ENCODE measurements at regions not wholly inside any gene's neighbourhood (a gene's known extent, or its start where the extent isn't known, plus 50 kb on each side); places are given as distances from the start of the nearest gene placed in this dataset.
A peak's percentile ranks its signal among the peaks of the same experiment; 100 is the strongest.
"Not testable (repeated sequence)": the region's sequence is repeated elsewhere in the genome, so short reads cannot be mapped to it uniquely, and the experiment has no call there.

GRCh38 chrX:63285375-63285774, 65.8 kb downstream of the SPIN4 start:
- TF ChIP-seq ZFX (IDR thresholded peaks at IDR 0.05): no peak
- no peak overlapping the region for H3K27ac ChIP-seq

- no peak for TF ChIP-seq ZFX (IDR thresholded peaks at IDR 0.05)
- H3K27ac ChIP-seq: no peak overlapping the region
These were observed 66.5 kb downstream of the SPIN4 start for GRCh38 chrX:63284659-63285058.

DNA sequence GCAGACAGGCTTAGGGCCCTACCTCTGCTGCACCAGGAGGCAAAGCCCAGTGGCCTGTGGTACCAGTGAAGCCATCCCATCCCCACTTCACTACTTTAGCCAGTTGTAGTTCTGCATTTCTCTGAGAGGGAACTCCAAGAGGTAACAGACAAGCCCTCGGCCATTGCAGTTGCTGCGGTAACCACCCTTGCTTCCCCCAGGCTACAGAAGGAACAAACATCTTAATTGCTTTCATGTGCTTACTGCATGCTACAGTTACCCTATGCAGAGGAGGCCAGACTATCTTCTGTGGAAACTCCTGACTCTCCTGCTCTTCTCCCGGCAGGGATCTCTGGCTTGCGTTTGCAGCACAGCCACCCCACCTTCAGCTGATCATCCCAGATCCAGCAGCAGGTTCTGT, 67.8 kb downstream of the SPIN4 start:
- H3K27ac ChIP-seq: peak overlapping the region; percentile 67
- TF ChIP-seq, protein P1, sequence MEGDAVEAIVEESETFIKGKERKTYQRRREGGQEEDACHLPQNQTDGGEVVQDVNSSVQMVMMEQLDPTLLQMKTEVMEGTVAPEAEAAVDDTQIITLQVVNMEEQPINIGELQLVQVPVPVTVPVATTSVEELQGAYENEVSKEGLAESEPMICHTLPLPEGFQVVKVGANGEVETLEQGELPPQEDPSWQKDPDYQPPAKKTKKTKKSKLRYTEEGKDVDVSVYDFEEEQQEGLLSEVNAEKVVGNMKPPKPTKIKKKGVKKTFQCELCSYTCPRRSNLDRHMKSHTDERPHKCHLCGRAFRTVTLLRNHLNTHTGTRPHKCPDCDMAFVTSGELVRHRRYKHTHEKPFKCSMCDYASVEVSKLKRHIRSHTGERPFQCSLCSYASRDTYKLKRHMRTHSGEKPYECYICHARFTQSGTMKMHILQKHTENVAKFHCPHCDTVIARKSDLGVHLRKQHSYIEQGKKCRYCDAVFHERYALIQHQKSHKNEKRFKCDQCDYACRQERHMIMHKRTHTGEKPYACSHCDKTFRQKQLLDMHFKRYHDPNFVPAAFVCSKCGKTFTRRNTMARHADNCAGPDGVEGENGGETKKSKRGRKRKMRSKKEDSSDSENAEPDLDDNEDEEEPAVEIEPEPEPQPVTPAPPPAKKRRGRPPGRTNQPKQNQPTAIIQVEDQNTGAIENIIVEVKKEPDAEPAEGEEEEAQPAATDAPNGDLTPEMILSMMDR (conservative IDR thresholded peaks at IDR 0.05): no peak
- TF ChIP-seq ZFX (IDR thresholded peaks at IDR 0.05): no peak

- peak overlapping the region; percentile 67 for H3K27ac ChIP-seq
- TF ChIP-seq, protein P1 (conservative IDR thresholded peaks at IDR 0.05): no peak
- TF ChIP-seq ZFX (IDR thresholded peaks at IDR 0.05): no peak
These were observed 68.3 kb downstream of the SPIN4 start for GRCh38 chrX:63282828-63283227.

DNA sequence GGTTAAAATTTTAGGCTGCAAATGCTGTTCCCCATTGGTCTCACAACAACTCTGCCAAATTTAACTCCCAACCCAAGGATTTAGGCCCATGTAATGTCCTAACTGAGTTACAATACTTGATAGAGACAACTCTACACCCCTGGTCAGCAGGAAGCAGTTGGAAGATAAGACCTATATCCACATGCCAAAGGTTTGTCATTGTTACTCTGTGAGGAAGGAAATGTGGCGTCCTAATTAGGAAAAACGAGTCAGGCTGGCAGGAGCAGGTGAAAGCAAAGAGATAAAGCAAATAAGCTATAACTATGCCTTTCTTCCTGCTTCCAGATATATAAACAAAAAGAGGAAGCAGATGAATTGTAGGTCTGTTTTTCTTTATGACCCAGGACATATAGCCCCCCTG, 69.1 kb downstream of the SPIN4 start:
- no peak overlapping the region; the same call in 1 of the 2 replicates for H3K27ac ChIP-seq
- no peak for TF ChIP-seq ZFX (IDR thresholded peaks at IDR 0.05)
- TF ChIP-seq, protein P1 (conservative IDR thresholded peaks at IDR 0.05): no peak

DNA sequence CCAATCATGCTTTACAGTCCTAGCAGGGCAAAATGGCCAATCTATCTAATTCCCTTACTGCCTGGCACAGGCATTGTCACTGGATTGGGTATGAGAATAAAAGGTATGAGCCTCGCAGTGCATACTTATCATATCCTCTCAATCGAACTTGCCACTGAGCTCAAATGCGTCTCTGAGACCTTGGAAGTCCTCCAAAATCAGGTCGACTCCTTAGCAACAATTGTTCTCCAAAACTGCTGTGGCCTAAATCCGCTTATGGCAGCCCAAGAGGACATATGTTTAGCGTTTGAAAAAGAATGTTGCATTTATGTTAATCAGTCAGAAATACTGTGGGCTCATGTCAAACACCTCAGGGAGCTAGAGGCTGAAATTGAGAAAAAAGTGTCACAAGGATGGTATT, 69.7 kb downstream of the SPIN4 start:
- TF ChIP-seq ZFX (IDR thresholded peaks at IDR 0.05): no peak
- TF ChIP-seq, protein P1 (conservative IDR thresholded peaks at IDR 0.05): no peak
- peak overlapping the region; percentile 25; the same call in 1 of the 2 replicates for H3K27ac ChIP-seq

DNA sequence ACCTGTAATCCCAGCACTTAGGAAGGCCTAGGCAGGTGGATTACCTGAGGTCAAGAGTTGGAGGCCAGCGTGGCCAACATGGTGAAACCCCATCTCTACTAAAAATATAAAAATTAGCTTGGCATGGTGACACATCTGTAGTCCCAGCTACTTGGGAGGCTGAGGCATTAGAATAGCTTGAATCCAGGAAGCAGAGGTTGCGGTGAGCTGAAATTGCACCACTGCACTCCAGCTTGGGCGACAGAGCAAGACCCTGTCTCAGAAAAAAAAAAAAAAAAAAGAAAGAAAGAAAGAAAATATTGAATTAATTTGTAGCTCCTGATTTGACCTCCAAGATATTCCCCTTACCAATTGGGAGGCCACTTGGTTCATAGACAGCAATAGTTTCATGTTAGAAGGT, 73.7 kb downstream of the SPIN4 start:
- H3K27ac ChIP-seq: not testable (repeated sequence)

GRCh38 chrX:63275127-63275526, 76.0 kb downstream of the SPIN4 start:
- no peak overlapping the region for H3K27ac ChIP-seq
- no peak for TF ChIP-seq ZFX (IDR thresholded peaks at IDR 0.05)
- TF ChIP-seq, protein P1 (conservative IDR thresholded peaks at IDR 0.05): peak; percentile 70

- H3K27ac ChIP-seq: no peak overlapping the region
- TF ChIP-seq, protein P1 (conservative IDR thresholded peaks at IDR 0.05): no peak
- TF ChIP-seq ZFX (IDR thresholded peaks at IDR 0.05): no peak
These were observed 80.3 kb downstream of the SPIN4 start for GRCh38 chrX:63270873-63271272.

Data from C4-2B (cell line).